ENCODE measurements at regions not wholly inside any gene's neighbourhood (a gene's known extent, or its start where the extent isn't known, plus 50 kb on each side); places are given as distances from the start of the nearest gene placed in this dataset.

- no peak overlapping the region for H2AFZ ChIP-seq (ENCODE audit: low read depth, low read length)
- no peak overlapping the region for H3K4me3 ChIP-seq (ENCODE audit: low read length)
- H3K9me3 ChIP-seq (ENCODE audit: low read length) = no peaks in the 10 kb centered on the region
- no peaks in the 10 kb centered on the region for H3K9me2 ChIP-seq (ENCODE audit: insufficient read depth, low read length)
- no peaks in the 10 kb centered on the region for H3F3A ChIP-seq (ENCODE audit: insufficient read depth, low read length, poor library complexity, severe bottlenecking)
- no peaks in the 10 kb centered on the region for H3K79me2 ChIP-seq (replicated peaks; ENCODE audit: insufficient read depth, low read length)
- H3K9ac ChIP-seq (ENCODE audit: low read length) = no peak overlapping the region
- H3K27me3 ChIP-seq (ENCODE audit: insufficient read depth, low read depth, low read length) = no peaks in the 10 kb centered on the region
- H3K4me2 ChIP-seq (ENCODE audit: low read length) = no peak overlapping the region
- no peaks in the 10 kb centered on the region for H4K20me1 ChIP-seq (ENCODE audit: insufficient read depth)
- TF ChIP-seq TAF1 (IDR thresholded peaks at IDR 0.05; ENCODE audit: low read depth) (no peak), RAD21 (conservative IDR thresholded peaks at IDR 0.05) (no peak), EP300 (conservative IDR thresholded peaks at IDR 0.05; ENCODE audit: poor library complexity, severe bottlenecking) (no peak), REST (IDR thresholded peaks at IDR 0.05; ENCODE audit: borderline replicate concordance) (no peak), MXI1 (conservative IDR thresholded peaks at IDR 0.05; ENCODE audit: poor library complexity, severe bottlenecking) (no peak), EZH2 (IDR thresholded peaks at IDR 0.05; ENCODE audit: borderline replicate concordance, insufficient read depth, low read length, poor library complexity, severe bottlenecking) (no peak), POLR2AphosphoS5 (IDR thresholded peaks at IDR 0.05) (no peak), CTCF (IDR thresholded peaks at IDR 0.05; ENCODE audit: poor library complexity, severe bottlenecking) (no peak)
- H3K36me3 ChIP-seq (ENCODE audit: insufficient read depth, low read length) = no peaks in the 10 kb centered on the region
- H3K27ac ChIP-seq (ENCODE audit: low read length) = no peak overlapping the region
These were observed 187.6 kb downstream of the RHOU start for GRCh38 chr1:228922722-228923376.

GRCh38 chr1:228923973-228924686, 188.9 kb downstream of the RHOU start:
- Histone ChIP-seq H3F3A (ENCODE audit: insufficient read depth, low read length, poor library complexity, severe bottlenecking) (no peaks in the 10 kb centered on the region), H3K4me2 (ENCODE audit: low read length) (no peak overlapping the region), H3K9ac (ENCODE audit: low read length) (no peak overlapping the region), H3K79me2 (replicated peaks; ENCODE audit: insufficient read depth, low read length) (no peaks in the 10 kb centered on the region), H3K9me2 (ENCODE audit: insufficient read depth, low read length) (no peaks in the 10 kb centered on the region), H3K36me3 (ENCODE audit: insufficient read depth, low read length) (no peaks in the 10 kb centered on the region), H3K27ac (ENCODE audit: low read length) (no peak overlapping the region), H3K4me3 (ENCODE audit: low read length) (no peak overlapping the region), H3K9me3 (ENCODE audit: low read length) (no peaks in the 10 kb centered on the region), H3K27me3 (ENCODE audit: insufficient read depth, low read depth, low read length) (no peaks in the 10 kb centered on the region), H4K20me1 (ENCODE audit: insufficient read depth) (no peaks in the 10 kb centered on the region), H2AFZ (ENCODE audit: low read depth, low read length) (no peak overlapping the region)
- TF ChIP-seq TAF1 (IDR thresholded peaks at IDR 0.05; ENCODE audit: low read depth) = no peak
- no peak for TF ChIP-seq POLR2AphosphoS5 (IDR thresholded peaks at IDR 0.05)
- TF ChIP-seq REST (IDR thresholded peaks at IDR 0.05; ENCODE audit: borderline replicate concordance) = no peak
- no peak for TF ChIP-seq RAD21 (conservative IDR thresholded peaks at IDR 0.05)
- no peak for TF ChIP-seq EZH2 (IDR thresholded peaks at IDR 0.05; ENCODE audit: borderline replicate concordance, insufficient read depth, low read length, poor library complexity, severe bottlenecking)
- no peak for TF ChIP-seq EP300 (conservative IDR thresholded peaks at IDR 0.05; ENCODE audit: poor library complexity, severe bottlenecking)
- TF ChIP-seq CTCF (IDR thresholded peaks at IDR 0.05; ENCODE audit: poor library complexity, severe bottlenecking) = no peak
- TF ChIP-seq MXI1 (conservative IDR thresholded peaks at IDR 0.05; ENCODE audit: poor library complexity, severe bottlenecking) = no peak
- no peak for TF ChIP-seq SMC3 (conservative IDR thresholded peaks at IDR 0.05; ENCODE audit: poor library complexity)
